Fibroblast of skin of scalp (primary cell): ENCODE measurements at regions not wholly inside any gene's neighbourhood (a gene's known extent, or its start where the extent isn't known, plus 50 kb on each side); places are given as distances from the start of the nearest gene placed in this dataset.

Source experiments
- DNase-seq: peaks from one replicate; pipeline ENCODE4 v3.0.0-alpha.2; 2013

DNA sequence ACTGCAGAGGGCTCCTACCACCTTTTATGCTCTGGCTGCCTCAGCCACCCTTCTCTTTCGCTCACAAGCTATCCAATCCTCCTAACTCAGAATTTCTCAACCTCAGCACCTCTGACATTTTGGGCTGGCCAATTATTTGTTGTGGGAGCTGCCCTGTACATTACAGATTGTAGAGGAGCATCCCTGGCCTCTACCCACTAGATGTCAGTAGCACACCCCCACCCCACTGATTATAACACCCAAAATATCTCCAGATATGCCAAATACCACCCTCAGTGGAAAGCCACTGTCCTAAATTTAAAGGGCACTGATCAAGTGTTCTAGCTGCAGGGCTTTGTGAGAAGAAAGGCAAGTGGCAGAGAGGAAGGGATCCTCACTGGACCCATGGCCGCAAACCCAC, 443.1 kb downstream of the SOX6 start:
- no peak for DNase-seq
